Erythroblast (primary cell): ENCODE measurements at regions not wholly inside any gene's neighbourhood (a gene's known extent, or its start where the extent isn't known, plus 50 kb on each side); places are given as distances from the start of the nearest gene placed in this dataset.

Experiments used
- GATA1 ChIP-seq: IDR thresholded peaks from 2 replicates; pipeline ENCODE4 v1.6.1; 2011; ENCODE audit warnings: low read depth, mild to moderate bottlenecking, control low read depth, low read length, moderate library complexity
- POLR2A ChIP-seq: IDR thresholded peaks from 2 replicates; pipeline ENCODE4 v1.6.1; 2011; ENCODE audit warnings: mild to moderate bottlenecking, low read length

DNA sequence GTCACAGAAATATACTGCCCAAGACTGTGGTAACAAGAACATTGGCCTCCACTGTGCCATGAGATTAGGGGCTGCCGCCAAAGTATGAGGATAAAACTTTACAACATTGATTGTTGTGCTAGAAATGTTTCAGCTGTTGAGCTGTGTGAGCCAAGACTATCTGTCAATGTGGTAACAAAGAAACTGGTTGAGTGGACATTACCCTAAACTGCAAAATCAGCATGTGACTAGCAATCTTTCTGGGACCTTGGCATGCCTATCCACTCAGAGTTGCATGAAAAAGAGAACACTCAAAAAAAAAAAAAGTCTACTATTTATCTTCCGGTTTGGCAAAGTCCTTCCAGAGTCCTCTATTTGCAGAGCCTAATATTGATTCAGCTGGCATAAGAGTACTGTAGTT lies 605.6 kb upstream of the CNTNAP2 start:
- TF ChIP-seq POLR2A (no peak), GATA1 (no peak)
